RWPE2 (cell line): ENCODE measurements at regions not wholly inside any gene's neighbourhood (a gene's known extent, or its start where the extent isn't known, plus 50 kb on each side); places are given as distances from the start of the nearest gene placed in this dataset.

Experiments used
- ATAC-seq: fragments of 200-7000 bp; cut with Tn5 transposase; 3 replicates; pipeline ENCODE4 v1.9.1; 2021; ENCODE audit warnings: low read depth
- DNase-seq: peaks from one replicate; pipeline ENCODE4 v3.0.0-alpha.2; 2020; ENCODE audit warnings: low spot score
- H3K27ac ChIP-seq: fragments of 450-650 bp; 2 replicates; pipeline ENCODE4 v1.5.1; 2017; ENCODE audit warnings: mild to moderate bottlenecking; ENCODE audit not compliant: poor library complexity, severe bottlenecking
- H3K27me3 ChIP-seq: fragments of 250-450 bp; sonication (Bioruptor Pico); 2 replicates; pipeline ENCODE4 v1.5.1; 2021; ENCODE audit warnings: mild to moderate bottlenecking, moderate library complexity; ENCODE audit not compliant: insufficient read depth, poor library complexity, severe bottlenecking
- H3K36me3 ChIP-seq: fragments of 250-450 bp; sonication (Bioruptor Pico); 2 replicates; pipeline ENCODE4 v1.5.1; 2020; ENCODE audit warnings: low read depth, mild to moderate bottlenecking, moderate library complexity
- H3K4me1 ChIP-seq: fragments of 250-450 bp; sonication (Bioruptor Pico); 2 replicates; pipeline ENCODE4 v1.5.1; 2021; ENCODE audit warnings: mild to moderate bottlenecking, moderate library complexity; ENCODE audit not compliant: insufficient read depth, poor library complexity, severe bottlenecking
- H3K4me3 ChIP-seq: fragments of 250-450 bp; sonication (Bioruptor Pico); 2 replicates; pipeline ENCODE4 v1.5.1; 2021; ENCODE audit warnings: mild to moderate bottlenecking, moderate library complexity; ENCODE audit not compliant: severe bottlenecking
- H3K9me3 ChIP-seq: fragments of 250-450 bp; sonication (Bioruptor Pico); 2 replicates; pipeline ENCODE4 v1.5.1; 2021; ENCODE audit warnings: mild to moderate bottlenecking, moderate library complexity; ENCODE audit not compliant: severe bottlenecking
- CTCF ChIP-seq: fragments of 450-650 bp; IDR thresholded peaks from one replicate; pipeline ENCODE4 v1.5.1; 2017; ENCODE audit warnings: mild to moderate bottlenecking, moderate library complexity; ENCODE audit not compliant: poor library complexity, severe bottlenecking

GRCh38 chr20:61186771-61187472 is 65.1 kb upstream of the CDH4 start:
- ATAC-seq: no peak
- no peak for TF ChIP-seq CTCF

GRCh38 chr20:61189534-61189933 is 62.5 kb upstream of the CDH4 start:
- DNase-seq: no peak
- peaks cover 43% of the 10 kb centered on the region for H3K4me1 ChIP-seq
- no peak for TF ChIP-seq CTCF
- no peak for ATAC-seq
- H3K36me3 ChIP-seq: no peaks in the 10 kb centered on the region
- H3K4me3 ChIP-seq: no peak overlapping the region
- no peaks in the 10 kb centered on the region for H3K27me3 ChIP-seq
- H3K9me3 ChIP-seq: peaks cover 6% of the 10 kb centered on the region
- peak overlapping the region; percentile 99 for H3K27ac ChIP-seq

More at GRCh38 chr20:61186771-61187472, 65.1 kb upstream of the CDH4 start:
- Histone ChIP-seq H3K9me3 (no peaks in the 10 kb centered on the region), H3K4me3 (no peak overlapping the region), H3K27me3 (no peaks in the 10 kb centered on the region), H3K36me3 (no peaks in the 10 kb centered on the region), H3K4me1 (peaks cover 45% of the 10 kb centered on the region), H3K27ac (peak overlapping the region; percentile 99)
- no peak for DNase-seq

- DNase-seq: no peak
Measured at GRCh38 chr20:61191096-61191495, 61.0 kb upstream of the CDH4 start.

GRCh38 chr20:61192337-61192950 is 59.6 kb upstream of the CDH4 start:
- no peak for ATAC-seq

More at GRCh38 chr20:61191096-61191495, 61.0 kb upstream of the CDH4 start:
- peaks cover 28% of the 10 kb centered on the region for H3K4me1 ChIP-seq
- no peak for TF ChIP-seq CTCF
- H3K36me3 ChIP-seq: no peaks in the 10 kb centered on the region
- H3K4me3 ChIP-seq: no peak overlapping the region
- peaks cover 6% of the 10 kb centered on the region for H3K9me3 ChIP-seq
- H3K27me3 ChIP-seq: no peaks in the 10 kb centered on the region
- no peak overlapping the region for H3K27ac ChIP-seq
- ATAC-seq: no peak

More at GRCh38 chr20:61192337-61192950, 59.6 kb upstream of the CDH4 start:
- Histone ChIP-seq H3K27me3 (no peaks in the 10 kb centered on the region), H3K4me3 (no peak overlapping the region), H3K9me3 (peaks cover 6% of the 10 kb centered on the region), H3K27ac (no peak overlapping the region), H3K4me1 (peaks cover 15% of the 10 kb centered on the region), H3K36me3 (no peaks in the 10 kb centered on the region)
- DNase-seq: no peak
- TF ChIP-seq CTCF: no peak
